ENCODE measurements at regions not wholly inside any gene's neighbourhood (a gene's known extent, or its start where the extent isn't known, plus 50 kb on each side); places are given as distances from the start of the nearest gene placed in this dataset.
"Not testable (repeated sequence)": the region's sequence is repeated elsewhere in the genome, so short reads cannot be mapped to it uniquely, and the experiment has no call there.

DNA sequence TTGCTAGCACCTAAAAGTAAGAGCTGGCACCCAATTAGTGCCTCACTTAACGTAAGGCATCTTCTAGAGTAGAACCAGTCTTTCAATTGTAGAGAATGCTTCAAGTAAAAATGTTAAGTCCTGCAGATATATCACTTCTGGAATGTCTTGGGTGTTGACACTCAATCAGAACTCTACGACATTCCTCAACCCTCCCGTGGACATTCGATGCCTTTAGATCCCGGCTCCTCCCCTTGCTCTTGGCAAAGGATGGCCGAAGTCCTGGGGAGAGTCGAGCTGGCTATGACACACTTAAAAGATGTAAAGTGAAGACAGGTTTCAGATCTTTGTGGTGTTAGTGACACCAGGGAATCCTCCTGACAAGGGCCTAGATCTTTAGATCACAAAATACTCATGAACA is 87.5 kb upstream of the ERCC6L2 start:
- TF ChIP-seq, protein P1, sequence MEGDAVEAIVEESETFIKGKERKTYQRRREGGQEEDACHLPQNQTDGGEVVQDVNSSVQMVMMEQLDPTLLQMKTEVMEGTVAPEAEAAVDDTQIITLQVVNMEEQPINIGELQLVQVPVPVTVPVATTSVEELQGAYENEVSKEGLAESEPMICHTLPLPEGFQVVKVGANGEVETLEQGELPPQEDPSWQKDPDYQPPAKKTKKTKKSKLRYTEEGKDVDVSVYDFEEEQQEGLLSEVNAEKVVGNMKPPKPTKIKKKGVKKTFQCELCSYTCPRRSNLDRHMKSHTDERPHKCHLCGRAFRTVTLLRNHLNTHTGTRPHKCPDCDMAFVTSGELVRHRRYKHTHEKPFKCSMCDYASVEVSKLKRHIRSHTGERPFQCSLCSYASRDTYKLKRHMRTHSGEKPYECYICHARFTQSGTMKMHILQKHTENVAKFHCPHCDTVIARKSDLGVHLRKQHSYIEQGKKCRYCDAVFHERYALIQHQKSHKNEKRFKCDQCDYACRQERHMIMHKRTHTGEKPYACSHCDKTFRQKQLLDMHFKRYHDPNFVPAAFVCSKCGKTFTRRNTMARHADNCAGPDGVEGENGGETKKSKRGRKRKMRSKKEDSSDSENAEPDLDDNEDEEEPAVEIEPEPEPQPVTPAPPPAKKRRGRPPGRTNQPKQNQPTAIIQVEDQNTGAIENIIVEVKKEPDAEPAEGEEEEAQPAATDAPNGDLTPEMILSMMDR (conservative IDR thresholded peaks at IDR 0.05; ENCODE audit: low read length), result no peak
- H3K4me3 ChIP-seq (ENCODE audit: low read length), result no peak overlapping the region
- no peak for DNase-seq (ENCODE audit: low read depth)

DNA sequence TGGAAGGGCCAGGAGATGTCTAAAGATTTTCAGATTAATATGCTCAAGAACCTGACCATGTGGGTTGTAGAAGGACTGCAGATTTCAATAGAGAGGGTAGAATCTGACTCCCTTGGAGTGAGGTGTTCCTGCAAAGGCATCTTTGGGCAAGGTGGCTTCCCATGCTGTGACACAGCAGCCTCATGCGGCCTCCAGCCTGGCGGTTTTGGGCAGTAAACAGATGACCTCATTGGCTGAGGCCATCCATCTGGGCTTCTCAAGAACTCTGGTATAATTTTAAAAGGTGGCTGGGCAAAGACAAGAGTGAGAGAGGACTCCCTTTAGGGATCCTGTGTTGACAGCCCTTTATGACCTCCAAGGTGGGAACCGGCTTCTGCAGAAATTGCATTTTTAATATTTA is 90.3 kb upstream of the ERCC6L2 start:
- TF ChIP-seq, protein P1 (conservative IDR thresholded peaks at IDR 0.05; ENCODE audit: low read length), result no peak
- DNase-seq (ENCODE audit: low read depth), result no peak
- H3K4me3 ChIP-seq (ENCODE audit: low read length), result no peak overlapping the region

DNA sequence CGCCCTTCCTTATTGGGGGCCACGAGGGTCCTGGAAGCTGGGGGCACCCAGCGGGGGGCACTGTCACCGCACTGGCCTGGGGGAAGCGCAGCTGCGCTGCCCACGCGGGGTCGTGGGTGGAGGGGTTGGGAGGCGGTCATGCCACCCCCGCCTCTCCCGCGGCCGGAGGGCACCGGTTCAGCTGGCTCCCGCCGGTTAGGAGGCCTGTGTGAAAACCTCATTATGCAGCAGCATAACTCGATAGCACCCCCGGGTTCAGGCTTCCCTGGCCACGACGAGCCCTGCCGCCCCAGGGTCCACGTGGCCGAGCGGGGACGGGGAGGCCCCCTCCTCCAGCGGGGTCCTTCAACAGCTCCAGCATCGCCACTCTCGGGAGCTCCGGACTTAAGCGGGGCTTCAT is 91.2 kb upstream of the ERCC6L2 start:
- TF ChIP-seq, protein P1 (conservative IDR thresholded peaks at IDR 0.05; ENCODE audit: low read length), result no peak
- no peak for DNase-seq (ENCODE audit: low read depth)
- no peak overlapping the region for H3K4me3 ChIP-seq (ENCODE audit: low read length)

DNA sequence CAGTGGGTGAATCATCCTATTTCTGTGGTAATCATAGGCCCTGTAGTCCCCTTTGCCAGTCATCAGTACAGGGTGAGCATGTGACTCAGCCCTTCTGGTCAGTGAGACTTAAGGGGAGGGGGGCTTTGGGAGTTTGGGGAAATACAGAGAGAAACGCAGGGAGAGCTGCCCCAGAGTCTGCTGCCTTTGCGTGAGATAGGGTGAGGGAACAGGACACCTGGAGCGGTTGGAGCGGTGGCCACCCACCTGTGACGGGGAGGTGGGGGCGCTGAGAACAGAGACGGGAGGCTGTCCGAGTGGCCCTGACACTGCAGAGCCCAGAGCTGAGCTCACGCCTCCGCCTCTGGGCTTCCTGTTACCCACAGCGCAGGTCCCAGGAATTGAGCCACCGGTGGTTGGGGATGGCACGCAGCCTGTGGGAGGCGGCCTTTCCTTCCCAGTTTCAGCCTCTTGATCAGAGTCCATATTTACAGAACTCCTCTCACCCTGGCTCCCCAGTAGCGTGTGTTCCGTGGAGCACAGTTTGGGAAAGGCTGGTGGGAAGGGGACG is 92.0 kb upstream of the ERCC6L2 start:
- TF ChIP-seq, protein P1 (conservative IDR thresholded peaks at IDR 0.05; ENCODE audit: low read length), result no peak
- no peak overlapping the region for H3K4me3 ChIP-seq (ENCODE audit: low read length)
- peak; percentile 22 for DNase-seq (ENCODE audit: low read depth)

DNA sequence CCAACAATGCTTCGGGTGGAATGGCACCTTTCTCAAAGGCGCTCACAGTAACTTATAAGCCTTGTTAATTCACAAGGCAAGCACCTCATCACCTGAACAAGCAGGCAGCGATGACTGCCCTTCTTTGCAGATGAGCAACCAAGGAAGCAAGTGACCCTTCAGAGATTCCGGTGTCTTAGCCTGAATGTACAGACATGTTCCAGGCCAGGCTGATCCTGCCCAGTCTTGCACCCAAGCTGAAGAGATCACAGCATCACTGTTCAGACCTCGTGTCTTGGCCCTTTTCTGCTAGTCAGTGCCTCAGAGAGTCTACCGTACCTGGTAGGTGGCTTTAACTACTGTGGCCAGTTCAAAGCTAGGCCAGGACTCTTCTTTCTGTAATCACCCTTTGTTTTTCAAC is 94.7 kb upstream of the ERCC6L2 start:
- DNase-seq (ENCODE audit: low read depth), result no peak
- TF ChIP-seq, protein P1 (conservative IDR thresholded peaks at IDR 0.05; ENCODE audit: low read length), result no peak
- H3K4me3 ChIP-seq (ENCODE audit: low read length), result no peak overlapping the region

DNA sequence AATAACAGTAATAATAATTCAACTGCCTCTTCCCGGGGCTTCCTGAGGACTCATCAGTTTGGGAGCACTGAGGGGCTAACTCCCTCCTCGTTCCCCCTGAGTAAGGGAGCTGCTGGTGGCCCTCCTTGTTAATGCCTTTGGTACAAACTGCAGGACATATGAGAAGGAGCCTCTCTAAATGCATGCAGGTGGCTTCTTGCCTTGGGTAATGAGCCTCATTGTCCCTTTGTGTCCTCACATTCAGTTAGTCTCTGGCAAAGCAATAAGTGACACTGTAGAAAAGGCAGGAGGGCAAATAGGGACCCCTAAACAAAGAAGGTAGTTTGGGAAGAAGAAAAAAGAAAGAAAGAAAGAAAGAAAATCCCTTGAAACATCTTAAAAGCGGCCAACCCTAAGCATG is 95.4 kb upstream of the ERCC6L2 start:
- TF ChIP-seq, protein P1 (conservative IDR thresholded peaks at IDR 0.05; ENCODE audit: low read length), result no peak
- H3K4me3 ChIP-seq (ENCODE audit: low read length), result no peak overlapping the region
- DNase-seq (ENCODE audit: low read depth), result no peak

DNA sequence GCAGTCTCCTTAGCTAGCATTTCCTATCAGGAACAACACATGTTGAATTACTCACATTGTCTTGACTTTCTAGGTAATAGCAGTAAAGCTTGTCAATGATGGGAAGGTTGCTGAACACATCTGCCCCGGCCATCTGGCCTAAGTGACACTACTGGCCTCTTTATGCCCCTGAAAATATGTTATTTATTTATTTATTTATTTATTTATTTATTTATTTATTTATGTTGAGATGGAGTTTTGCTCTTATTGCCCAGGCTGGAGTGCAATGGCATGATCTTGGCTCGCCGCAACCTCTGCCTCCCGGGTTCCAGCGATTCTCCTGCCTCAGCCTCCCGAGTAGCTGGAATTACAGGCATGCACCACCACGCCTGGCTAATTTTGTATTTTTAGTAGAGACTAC is 95.9 kb upstream of the ERCC6L2 start:
- not testable (repeated sequence) for H3K4me3 ChIP-seq (ENCODE audit: low read length); DNase-seq (ENCODE audit: low read depth)

DNA sequence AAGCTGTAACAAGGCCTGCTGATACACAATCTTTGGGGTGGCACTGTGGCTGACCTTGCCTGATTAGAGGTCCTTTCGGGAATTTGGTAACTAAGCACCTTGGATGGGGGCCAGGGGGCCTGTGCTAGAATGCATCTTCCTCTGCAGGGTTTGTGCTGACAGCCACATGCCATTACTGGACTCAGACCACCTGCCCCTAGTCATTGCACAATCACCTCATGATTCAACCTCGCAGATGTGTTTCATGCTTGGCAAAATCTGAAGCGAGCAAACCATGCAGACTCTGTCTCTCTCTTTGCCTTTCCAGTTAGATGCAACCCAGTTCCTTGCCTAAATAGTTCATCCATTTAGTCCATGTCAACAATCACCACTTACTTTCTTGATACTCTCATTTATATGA is 96.5 kb upstream of the ERCC6L2 start:
- TF ChIP-seq, protein P1 (conservative IDR thresholded peaks at IDR 0.05; ENCODE audit: low read length), result no peak
- H3K4me3 ChIP-seq (ENCODE audit: low read length), result no peak overlapping the region
- peak; percentile 84 for DNase-seq (ENCODE audit: low read depth)

Data from AG10803 (cell line).